ENCODE measurements at regions not wholly inside any gene's neighbourhood (a gene's known extent, or its start where the extent isn't known, plus 50 kb on each side); places are given as distances from the start of the nearest gene placed in this dataset.

GRCh38 chr11:112374486-112375140 lies 114.0 kb upstream of the PLET1 start:
- no peak for DNase-seq (ENCODE audit: low read depth)
- no peak overlapping the region for H3K4me3 ChIP-seq (ENCODE audit: low read depth, low read length)
- no peak for TF ChIP-seq CTCF (IDR thresholded peaks at IDR 0.05; ENCODE audit: insufficient read depth, low read depth, low read length, missing control alignments)

DNA sequence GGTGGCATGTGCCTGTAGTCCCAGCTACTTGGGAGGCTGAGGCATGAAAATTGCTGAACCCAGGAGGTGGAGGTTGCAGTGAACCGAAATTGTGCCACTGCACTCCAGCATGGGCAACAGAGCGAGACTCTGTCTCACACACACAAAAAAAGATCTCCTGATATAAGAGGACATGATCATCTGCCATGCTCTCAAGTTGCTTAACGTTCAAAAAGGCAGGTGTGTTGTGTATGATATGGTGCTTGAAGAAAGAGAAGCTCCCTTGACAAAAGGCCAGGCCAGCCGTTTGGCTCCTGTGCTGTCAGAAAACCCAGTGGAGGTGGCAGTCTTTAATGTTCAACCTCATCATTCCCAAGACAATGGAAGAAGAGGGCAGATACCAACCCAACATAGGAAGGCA lies 117.3 kb upstream of the PLET1 start:
- no peak for DNase-seq (ENCODE audit: low read depth)
- TF ChIP-seq CTCF (IDR thresholded peaks at IDR 0.05; ENCODE audit: insufficient read depth, low read depth, low read length, missing control alignments) = no peak

GRCh38 chr11:112380464-112380863 lies 119.8 kb upstream of the PLET1 start:
- no peak overlapping the region for H3K4me3 ChIP-seq (ENCODE audit: low read depth, low read length)
- DNase-seq (ENCODE audit: low read depth) = no peak
- TF ChIP-seq CTCF (IDR thresholded peaks at IDR 0.05; ENCODE audit: insufficient read depth, low read depth, low read length, missing control alignments) = no peak

More for the DNA sequence above, 117.3 kb upstream of the PLET1 start:
- H3K4me3 ChIP-seq (ENCODE audit: low read depth, low read length) = no peak overlapping the region

DNA sequence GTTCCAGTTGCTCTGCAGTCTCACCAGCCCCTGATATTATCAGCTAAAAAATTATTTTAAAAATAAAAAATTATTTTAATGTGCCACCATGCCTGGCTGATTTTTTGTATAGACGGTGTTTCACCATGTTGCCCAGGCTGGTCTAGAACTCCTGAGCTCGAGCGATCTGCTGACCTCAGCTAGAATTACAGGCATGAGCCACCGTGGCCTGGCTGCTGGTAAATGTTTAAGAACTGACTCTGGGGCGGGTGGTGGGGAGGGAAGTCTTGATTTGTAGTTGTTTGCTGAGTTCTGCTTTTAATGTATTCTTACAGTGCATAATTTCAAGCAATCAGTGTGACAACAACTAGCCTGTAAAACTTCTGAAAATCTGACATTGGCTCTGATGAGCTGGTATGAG lies 120.9 kb upstream of the PLET1 start:
- no peak for TF ChIP-seq CTCF (IDR thresholded peaks at IDR 0.05; ENCODE audit: insufficient read depth, low read depth, low read length, missing control alignments)
- no peak for DNase-seq (ENCODE audit: low read depth)
- no peak overlapping the region for H3K4me3 ChIP-seq (ENCODE audit: low read depth, low read length)

GRCh38 chr11:112382561-112382960 lies 121.9 kb upstream of the PLET1 start:
- no peak for DNase-seq (ENCODE audit: low read depth)

DNA sequence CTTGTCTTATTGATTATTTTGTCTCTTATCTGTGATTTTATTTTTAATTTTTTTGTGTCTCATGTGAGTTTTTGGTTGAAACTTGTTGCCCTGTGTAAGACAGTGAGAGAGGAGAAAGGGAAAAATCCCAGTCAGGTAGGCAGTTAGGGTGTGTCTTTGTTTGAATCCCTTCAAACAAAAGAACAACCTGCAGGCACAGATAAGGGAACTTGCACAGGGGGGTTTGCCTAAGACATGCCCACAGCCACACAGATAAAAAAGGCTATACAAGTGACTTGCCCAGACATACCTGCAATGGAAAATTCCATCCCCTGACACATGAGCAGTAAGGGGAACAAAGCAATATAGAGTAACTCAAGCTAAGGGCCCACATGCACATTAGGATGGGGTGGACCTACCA lies 127.8 kb upstream of the PLET1 start:
- no peak for TF ChIP-seq CTCF (IDR thresholded peaks at IDR 0.05; ENCODE audit: insufficient read depth, low read depth, low read length, missing control alignments)
- DNase-seq (ENCODE audit: low read depth) = no peak
- no peak overlapping the region for H3K4me3 ChIP-seq (ENCODE audit: low read depth, low read length)

More at GRCh38 chr11:112382561-112382960, 121.9 kb upstream of the PLET1 start:
- TF ChIP-seq CTCF (IDR thresholded peaks at IDR 0.05; ENCODE audit: insufficient read depth, low read depth, low read length, missing control alignments) = no peak
- no peak overlapping the region for H3K4me3 ChIP-seq (ENCODE audit: low read depth, low read length)

- TF ChIP-seq CTCF (IDR thresholded peaks at IDR 0.05; ENCODE audit: insufficient read depth, low read depth, low read length, missing control alignments) = no peak
- H3K4me3 ChIP-seq (ENCODE audit: low read depth, low read length) = no peak overlapping the region
- DNase-seq (ENCODE audit: low read depth) = no peak
Measured at GRCh38 chr11:112391086-112391485, 130.4 kb upstream of the PLET1 start.
